NOMO-1 (cell line): ENCODE measurements at regions not wholly inside any gene's neighbourhood (a gene's known extent, or its start where the extent isn't known, plus 50 kb on each side); places are given as distances from the start of the nearest gene placed in this dataset.
"Not testable (repeated sequence)": the region's sequence is repeated elsewhere in the genome, so short reads cannot be mapped to it uniquely, and the experiment has no call there.

Experiments
- DNase-seq, 2 experiments: peaks; one replicate each; lab custom pipeline; 2025; ENCODE audit not compliant: unreplicated experiment in 2 of 2; lab: John Stamatoyannopoulos, UW

DNA sequence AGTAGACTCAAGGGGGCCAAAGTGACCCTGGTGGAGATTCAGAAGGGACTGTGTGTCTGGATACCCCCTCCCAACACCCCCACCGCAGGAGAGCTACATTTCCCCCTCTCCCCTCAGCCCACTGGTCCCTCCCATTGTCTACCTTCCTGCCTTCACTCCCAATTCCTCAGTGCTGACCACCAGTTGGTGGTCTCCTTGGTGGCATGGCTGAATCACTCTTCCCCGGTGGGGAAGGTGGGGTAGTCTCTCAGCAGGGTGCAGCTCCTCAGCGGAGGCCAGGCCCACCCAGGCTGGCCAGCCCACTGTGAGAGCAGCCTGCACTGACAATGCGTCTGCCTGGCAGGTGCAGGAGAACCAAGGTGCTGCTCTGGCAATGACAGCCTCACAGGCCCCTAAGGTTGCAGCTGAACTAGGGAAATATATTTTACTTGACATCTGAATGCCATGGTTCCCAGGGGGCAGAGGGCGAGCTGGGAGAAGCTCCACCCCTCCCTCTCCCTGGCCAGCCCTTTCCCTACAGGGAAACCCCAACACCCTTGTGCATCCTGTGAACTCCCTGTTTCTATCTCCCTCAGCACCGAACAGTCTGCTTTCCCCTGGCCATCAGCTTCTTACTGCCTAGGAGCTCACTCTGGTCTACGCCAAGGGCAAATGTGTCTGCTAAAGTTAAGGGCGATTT, 62.6 kb upstream of the PAX8 start:
- DNase-seq = no peak

DNA sequence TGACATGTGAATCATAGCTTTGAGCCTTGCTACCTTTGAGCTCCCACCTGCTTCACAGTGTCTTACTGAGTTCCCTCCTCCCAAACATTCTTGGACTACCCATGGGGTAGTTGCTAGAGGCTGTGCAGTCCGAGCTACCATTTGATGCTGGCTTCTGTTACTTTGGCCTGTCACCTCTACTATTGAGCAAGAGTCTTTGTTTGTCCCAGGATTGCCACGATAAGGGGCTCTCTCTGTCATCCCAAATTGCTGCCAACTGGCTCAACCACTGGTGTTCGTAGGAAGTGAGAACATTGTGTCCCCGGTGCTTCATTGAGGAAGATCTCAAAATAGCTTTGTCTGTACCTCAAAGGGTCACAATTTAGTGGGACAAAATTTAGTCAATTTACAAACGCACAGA, 59.1 kb upstream of the PAX8 start:
- no peak for DNase-seq

- not testable (repeated sequence) for DNase-seq
Measured at GRCh38 chr2:113336040-113336439, 57.3 kb upstream of the PAX8 start.

DNA sequence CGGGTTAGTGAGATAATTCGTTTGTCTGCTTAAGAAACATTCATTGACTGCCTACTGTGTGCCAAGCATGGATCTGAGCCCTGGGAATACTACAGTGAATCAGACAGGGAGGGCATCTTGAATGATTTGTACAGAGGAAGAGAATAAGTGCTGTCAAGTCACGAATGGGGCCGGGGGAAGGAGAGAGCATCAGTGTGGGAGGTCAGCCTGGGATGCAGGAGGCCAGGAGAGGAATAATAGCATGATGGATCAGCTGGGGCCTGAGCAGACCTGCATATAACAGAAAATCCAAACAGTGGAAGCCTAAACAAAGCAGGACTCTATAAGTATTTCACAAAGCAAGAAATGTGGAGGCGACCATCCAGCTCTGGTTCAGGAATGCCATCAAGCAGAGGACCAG, 55.4 kb upstream of the PAX8 start:
- no peak for DNase-seq

- not testable (repeated sequence) for DNase-seq
Measured at GRCh38 chr2:113333735-113334134, 55.0 kb upstream of the PAX8 start.

DNA sequence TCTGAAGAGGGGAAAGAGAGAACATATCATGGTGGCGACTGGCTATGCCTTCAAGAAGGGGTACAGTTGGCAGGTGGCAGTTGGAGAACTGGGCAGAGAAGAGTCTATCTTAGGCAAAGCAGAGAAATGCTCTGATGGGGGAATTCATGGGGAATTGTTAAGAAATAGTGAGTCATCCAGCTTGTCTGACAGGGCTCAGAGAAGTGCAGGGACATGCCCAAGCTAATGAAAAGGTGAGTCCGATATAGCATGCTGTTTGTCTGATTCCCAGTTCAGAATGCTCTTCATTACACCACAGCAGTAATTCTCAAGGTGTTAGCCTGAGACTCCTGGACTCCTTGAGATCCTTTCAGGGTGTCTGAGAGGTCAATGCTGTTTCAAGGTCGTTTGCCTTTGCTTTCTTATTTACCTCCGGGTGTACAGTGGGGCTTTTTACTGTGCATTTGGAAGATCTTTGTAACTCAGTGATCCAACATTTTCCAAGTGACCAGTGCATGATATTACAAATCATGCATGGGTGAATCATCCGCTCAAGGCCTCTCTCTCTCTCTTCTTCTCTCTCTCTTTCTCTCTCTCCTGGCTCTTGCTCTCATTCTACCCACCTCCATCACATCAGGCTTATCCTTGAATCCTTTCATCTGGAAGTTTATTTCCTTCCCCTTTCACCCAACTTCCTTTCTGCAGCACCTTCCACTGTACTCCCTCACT, 51.5 kb upstream of the PAX8 start:
- DNase-seq = not testable (repeated sequence)

GRCh38 chr2:113328973-113329372, 50.3 kb upstream of the PAX8 start:
- not testable (repeated sequence) for DNase-seq

- not testable (repeated sequence) for DNase-seq
Measured at GRCh38 chr2:113328572-113328971, 49.9 kb upstream of the PAX8 start.
